Sciatic nerve (tissue), 2 donors: ENCODE measurements at regions not wholly inside any gene's neighbourhood (a gene's known extent, or its start where the extent isn't known, plus 50 kb on each side); places are given as distances from the start of the nearest gene placed in this dataset. TPM values are rescaled to one million over a fixed set of nuclear protein-coding genes. Genes with fewer than 3 reads are reported as not detected.
"Not testable (repeated sequence)": the region's sequence is repeated elsewhere in the genome, so short reads cannot be mapped to it uniquely, and the experiment has no call there.

Experiments used
- ATAC-seq: fragments of 200-7000 bp; cut with Tn5 transposase; one replicate; pipeline ENCODE4 v1.9.1; 2020; ENCODE audit warnings: mild to moderate bottlenecking, moderate library complexity
- DNase-seq: peaks from one replicate; pipeline ENCODE4 v3.0.0-alpha.2; 2020; ENCODE audit warnings: low spot score
- intact Hi-C: fragments of 100-400 bp; cut with DNase I; formaldehyde crosslinking; loops from one replicate; pipeline ENCODE4 v1.14.2; 2022
- microRNA-seq: library from miRNA; unstranded; fragments of <30 nt; microRNA quantifications from one replicate; pipeline ENCODE4 v1.2.0, GENCODE V29; 2020
- donor health status: DM: no; HTN: no; CAD: no.
- donor health status: DM: no; HTN: no; CAD: no.

DNA sequence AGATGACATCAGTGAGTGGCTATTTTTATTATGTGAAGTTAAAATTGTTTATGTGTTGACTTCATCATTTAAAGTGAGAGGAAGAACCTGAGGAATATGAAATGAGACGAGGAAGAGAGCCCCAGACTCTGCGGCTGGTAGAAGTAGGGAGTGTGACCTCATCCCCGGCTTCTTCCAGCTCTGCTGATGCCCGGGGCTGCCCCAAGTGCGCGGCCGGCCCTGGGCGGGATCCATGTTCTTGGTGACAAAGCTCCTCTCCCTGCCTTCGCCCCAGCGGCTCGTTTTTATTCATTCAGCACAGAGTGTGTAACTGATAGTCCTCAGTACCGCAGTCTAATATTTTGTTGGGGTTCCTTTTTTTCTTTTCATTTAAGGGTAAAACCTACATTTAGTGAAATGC, 185.5 kb upstream of the GOLGA6L22 start:
- ATAC-seq, DNase-seq, intact Hi-C loops: not testable (repeated sequence)

DNA sequence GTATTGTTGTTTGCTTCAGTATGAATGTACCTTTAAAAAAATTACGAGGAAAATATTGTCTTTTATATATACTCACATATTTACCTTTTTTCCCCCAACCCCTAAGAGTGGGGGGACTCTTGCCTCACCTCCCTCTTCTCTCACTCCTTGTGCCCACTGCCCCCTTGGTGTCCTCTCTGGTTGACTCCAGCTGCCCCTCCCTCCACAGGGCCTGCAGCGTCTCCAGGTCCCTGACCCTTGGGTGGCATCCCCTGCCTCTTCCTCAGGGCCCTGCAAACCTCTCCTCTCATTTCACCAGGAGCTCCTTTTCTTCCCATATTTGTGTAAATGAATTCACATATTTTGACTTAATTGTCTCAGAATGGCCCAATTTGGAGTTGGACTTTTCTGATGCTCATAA, 184.3 kb upstream of the GOLGA6L22 start:
- ATAC-seq, intact Hi-C loops, DNase-seq: not testable (repeated sequence)

DNA sequence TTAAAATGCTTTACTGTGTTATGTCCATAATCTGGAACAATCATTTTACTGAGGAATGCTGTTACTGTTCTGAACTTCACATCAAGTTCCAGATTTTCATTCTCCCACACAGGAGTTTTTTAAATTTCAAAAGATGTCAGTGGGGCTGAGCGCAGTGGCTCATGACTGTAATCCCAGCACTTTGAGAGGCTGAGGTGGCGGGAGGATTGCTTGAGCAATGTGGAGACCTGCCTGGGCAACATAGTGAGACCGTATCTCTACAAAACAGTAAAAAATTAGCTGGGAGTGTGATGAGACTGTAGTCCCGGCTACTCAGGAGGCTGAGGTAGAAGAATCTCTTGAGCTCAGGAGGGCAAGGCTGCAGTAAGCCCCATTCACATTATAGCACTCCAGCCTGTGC, 177.9 kb upstream of the GOLGA6L22 start:
- DNase-seq, intact Hi-C loops, ATAC-seq: not testable (repeated sequence)

DNA sequence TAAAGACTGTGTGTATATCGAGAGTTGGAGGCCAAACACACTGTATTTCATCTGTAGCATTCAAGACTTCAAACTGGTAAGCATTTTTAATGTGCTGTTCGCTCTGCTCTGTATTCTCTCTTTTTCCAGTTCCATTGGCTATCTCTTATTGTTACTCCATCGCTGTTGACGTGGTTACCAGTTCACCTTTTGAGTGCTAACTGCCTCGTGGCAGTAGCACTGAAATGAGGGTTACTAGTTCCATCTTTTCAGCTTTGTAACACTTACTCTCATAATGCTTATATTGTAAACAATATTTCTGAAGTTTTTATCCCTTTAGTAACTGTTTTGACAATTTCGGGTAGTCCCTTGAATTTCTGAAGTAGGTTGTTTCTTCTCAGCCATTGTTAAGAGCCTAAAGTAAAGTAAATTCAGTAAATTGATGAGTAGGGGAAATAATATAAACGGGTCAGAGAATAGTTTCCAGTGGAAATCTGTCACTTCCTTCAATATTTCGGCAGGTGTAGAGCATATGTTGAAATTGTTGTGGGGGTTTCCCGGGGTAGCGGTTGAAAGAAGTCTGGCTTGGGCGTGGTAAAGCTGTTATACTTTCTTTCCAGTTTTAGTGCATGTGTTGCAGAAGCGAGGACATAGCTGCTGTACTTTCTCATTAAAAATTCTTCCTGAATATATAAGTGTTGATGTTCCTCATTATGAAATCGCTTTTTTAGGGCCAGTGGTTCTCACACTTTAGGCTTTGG, 175.7 kb upstream of the GOLGA6L22 start:
- DNase-seq, intact Hi-C loops, ATAC-seq: not testable (repeated sequence)

DNA sequence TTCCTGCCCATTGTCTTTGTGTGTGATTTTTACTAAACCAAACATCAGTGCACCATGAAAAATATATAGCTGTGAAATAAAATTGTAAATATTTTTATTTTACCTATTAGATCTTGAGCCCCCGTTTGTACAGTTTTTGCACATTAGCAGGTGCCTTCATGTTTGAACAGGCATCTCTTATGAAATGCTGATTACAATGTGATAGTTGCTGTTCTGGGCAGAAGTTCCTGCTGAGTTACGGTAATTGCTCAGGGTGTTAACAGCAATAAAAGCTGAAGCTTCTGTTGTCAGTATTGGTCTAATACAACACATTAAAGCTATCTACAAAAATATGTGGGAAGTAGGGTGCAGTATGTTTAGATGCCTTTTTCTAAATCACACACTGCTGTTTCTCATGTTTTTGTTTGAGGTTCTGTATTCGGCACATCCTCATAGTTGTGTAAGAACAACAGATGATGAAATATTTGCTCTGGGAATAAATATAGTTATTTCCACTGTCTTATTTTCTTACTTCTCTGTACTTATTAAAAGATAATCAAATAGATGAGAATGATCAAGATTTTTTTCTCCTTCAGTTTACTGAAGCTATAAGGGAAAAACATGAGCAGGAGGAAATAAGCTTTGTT, 173.8 kb upstream of the GOLGA6L22 start:
- ATAC-seq, DNase-seq, intact Hi-C loops: not testable (repeated sequence)

DNA sequence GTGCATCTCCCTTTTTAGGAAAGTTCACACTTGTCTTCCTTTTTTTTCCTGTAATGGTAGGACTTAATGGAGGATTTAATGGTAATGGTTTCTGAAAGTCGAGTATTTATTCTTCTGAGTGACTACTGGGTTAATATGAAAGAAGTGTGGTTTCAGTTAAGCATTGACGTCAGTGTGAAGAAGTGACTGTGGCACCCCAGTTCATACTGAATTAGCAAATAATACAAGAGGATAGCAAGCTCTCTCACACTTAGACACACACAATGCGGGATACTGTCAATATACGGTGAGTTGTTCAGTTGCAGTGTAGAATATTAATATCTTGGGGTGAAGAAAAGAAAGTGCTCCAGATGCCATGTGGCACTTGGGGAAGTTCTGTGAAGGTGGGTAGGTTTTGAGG, 167.6 kb upstream of the GOLGA6L22 start:
- intact Hi-C loops, ATAC-seq, DNase-seq: not testable (repeated sequence)

DNA sequence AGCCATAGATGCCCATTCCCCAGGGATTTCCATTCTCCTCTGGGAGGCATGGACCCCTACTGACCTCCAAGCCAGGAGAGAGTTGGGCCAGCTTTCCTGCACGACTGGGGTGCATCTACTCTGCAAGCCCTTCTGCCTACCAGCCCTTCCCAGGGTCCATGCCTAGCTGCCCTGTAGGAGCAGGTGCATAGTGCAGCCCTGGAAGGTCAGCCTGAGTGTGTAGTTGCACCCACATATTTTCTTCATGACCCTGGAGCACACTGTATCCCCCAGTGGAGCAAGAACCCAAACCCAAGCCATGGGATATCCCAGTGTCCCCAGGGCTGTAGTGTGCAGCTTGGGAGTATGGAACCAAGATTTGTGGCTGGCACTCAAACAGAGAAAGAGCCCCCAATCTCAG, 155.6 kb upstream of the GOLGA6L22 start:
- DNase-seq, ATAC-seq, intact Hi-C loops: not testable (repeated sequence)

Small RNA genes in the stretch of these regions (microRNA-seq; reads per million reads assigned to microRNA genes)
- gene MIR1268A: not detected
